GM19035 (cell line): ENCODE measurements at regions not wholly inside any gene's neighbourhood (a gene's known extent, or its start where the extent isn't known, plus 50 kb on each side); places are given as distances from the start of the nearest gene placed in this dataset.

Experiments
- ATAC-seq: cut with Tn5 transposase; IDR thresholded peaks from one replicate; pipeline ENCODE4 v1.9.1; 2021; ENCODE audit not compliant: unreplicated experiment

DNA sequence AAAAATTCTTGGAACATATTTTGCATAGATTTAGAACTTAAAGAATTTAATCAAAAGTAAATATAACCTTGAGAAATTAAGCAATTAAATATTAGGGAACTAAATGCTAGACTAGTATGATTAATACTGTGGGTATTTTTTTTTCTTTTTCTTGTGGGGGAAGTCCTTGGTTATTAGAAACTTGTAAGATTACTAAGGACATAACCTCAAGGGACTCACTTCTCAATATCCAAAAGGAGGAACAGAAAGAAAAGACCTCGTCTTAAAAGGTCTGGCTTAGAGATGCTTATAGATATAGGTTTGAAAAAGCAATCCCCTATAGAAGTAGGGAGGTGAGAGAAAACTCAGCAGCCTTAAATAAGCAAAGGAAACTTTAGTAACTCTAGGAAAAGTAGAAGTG is 368.5 kb downstream of the INSC start:
- ATAC-seq = no peak

DNA sequence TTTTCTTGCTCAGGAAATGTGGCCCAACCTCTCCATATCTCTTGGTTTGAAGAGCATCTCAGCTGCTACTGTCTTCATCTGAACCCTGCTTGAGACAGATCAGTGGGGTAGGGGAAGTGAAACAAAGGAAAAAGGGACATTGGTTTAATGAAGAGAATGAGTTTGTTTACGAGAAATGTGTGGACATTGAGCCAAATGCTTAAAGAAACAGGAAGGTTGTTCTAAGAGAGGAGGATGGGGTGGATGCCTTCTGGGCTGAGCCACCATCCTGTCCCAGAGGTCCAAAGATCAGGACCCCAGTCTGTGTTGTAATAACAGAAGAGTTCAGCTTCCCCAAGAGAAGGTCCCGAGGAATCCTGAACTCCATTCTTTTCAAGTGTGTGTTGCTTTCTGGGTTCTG is 369.7 kb downstream of the INSC start:
- ATAC-seq = no peak

DNA sequence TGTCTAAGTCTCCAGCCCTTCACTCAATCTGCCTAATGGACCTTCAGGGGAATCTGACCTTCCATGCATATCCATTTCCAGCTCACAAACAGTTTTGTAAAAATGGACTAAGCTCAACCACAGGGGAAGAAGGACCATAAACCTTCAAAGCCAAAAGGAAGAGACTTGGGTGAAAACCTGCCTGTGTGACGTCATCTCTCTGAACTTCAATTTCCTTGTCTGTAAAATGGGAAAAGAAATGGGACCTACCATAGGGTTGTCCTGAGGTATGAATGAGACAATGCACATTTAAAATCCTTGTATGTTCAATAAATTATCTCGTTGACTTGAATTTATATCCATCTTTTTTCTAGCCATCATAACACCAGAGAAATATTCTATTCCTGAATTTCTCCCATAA is 370.7 kb downstream of the INSC start:
- no peak for ATAC-seq

DNA sequence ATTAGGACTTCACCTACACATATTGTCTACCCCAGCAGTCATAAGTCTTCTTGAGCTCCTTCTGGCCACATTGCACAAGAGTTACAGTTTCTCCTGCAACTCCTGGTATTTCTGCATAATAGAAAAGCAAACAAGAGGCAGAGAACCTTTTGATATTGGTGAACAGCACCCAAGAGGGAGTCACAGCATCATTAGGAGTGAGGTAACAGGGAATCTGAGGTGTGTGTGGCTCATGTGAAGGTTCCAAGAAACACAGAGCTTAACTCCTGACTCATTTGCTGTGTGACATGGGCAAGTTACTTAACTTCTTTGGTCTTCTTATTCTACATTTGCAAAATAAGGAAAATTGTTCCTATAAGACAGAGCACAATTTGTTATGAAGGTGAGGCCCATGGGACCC is 374.6 kb downstream of the INSC start:
- ATAC-seq = no peak

DNA sequence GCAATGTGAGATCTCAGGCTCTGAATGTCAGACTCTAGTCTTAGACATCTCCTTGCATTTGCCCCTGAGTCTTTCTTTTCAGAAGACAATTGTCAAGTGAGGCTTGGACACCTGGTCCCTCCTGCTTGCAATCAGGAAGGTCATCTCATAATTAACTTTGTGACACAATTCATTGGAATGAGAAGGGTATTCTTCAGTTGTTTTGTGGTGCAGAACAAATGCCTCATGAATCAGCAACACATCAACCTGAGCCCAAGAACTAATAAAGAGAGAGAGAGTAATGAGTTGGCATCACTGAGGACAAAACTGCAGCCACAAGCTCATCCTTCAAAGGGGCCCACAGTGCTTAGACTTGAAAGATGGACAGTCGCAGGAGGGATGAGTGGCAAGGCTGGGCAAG is 375.8 kb downstream of the INSC start:
- no peak for ATAC-seq

DNA sequence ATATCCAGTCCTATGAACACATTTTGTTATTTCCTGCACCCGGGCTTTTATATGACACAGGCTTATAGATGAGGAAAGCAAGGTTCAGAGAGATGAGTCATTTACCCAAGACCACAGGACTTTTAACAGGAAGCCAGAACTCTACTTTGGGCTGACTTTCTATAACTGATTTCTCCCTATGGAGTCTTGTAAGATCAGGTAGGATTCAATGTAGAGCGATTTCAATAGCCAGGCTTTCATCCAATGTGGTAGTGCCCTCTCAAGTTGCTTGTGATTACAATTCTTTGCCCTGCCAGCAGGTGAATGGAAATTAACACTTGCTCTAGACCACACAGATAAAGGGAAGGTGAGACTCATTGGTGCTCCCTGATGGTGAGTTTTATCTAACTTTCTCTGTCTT is 378.3 kb downstream of the INSC start:
- no peak for ATAC-seq

DNA sequence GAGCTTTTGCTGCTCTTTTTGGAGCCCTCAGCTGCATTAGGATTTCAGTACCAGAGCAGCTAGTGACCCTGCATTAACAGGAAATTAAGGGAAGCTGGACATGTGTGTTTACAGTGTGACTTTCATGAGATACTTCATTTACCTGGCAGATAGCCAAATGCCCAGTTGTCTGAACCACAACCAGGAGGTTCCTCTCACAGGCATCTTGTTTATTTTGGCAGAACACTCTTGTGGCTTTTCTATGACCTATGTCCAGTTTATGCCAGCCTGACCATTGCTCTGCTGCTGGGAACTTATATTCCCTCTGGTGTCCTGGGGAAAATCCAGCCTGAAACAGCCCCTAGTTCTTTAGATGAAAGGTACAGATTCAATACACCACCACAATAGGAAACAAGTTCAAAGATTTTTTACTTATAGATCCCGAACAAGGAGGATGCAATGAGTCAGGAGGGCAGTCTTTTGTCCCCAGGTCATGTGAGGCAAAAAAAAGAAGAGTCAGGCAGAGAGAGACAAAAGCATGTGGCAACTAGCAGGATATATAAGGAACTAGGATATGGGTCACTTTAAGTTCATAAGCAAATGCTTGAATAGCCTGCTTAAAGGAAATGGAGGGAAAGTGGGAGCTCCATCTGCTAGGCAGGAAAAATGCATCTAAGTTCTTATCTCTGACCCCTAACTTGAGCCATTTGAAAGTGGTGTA is 379.3 kb downstream of the INSC start:
- no peak for ATAC-seq

DNA sequence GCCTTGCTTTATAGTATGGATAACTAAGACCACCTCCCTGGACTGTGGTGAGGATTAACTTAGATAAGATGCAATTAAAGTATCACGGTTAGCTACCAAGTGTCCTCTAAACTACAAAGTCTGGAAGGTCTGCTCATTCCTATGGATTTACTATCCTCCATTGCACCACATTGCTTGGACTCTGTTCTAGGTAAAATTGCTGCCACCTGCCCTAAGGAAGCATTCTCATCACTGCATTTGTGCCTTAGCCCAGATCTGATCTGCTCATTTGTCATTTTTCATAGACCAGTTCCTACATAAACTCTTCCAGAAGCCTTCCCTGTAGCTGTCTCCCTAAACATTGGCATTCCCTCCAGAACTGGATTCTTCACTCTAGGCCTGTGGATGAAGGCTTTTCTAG is 380.0 kb downstream of the INSC start:
- no peak for ATAC-seq

DNA sequence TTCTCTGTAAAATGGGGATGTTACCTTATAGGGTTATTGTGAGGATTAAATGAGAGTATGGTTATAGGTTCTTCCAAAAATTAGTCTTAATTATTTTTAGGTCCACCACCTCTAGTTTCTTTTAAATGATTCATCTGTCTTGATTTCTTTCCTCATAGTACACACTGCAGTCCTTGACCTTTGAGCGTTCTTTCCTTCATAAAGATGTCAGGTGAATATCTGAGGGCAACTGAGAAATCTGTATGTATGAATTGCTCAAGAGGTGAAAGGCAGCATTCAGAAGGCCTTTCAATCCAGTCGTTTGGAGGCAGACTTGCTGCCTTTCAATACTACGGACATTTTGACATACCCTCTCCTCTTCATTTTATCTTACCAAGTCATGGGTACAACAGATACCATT is 380.7 kb downstream of the INSC start:
- no peak for ATAC-seq

DNA sequence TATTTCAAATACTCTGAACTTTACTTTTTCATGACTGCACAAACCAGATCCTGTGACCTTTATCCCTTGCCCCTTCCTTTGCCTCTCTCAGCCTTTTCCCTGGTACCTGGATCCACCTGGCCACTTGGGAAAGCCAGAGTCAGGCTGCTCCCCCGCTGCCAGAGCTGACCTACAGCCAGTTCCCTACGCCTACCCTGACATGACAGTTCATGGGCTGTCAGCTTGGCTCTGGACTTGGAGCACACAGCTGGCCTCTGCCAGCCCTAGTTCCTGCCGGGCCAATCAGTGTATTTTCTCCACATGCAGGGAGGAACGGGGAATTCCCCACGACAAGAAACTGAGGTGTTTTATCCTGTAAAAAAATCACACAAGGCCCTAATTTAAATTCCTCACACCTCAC is 382.6 kb downstream of the INSC start:
- no peak for ATAC-seq

DNA sequence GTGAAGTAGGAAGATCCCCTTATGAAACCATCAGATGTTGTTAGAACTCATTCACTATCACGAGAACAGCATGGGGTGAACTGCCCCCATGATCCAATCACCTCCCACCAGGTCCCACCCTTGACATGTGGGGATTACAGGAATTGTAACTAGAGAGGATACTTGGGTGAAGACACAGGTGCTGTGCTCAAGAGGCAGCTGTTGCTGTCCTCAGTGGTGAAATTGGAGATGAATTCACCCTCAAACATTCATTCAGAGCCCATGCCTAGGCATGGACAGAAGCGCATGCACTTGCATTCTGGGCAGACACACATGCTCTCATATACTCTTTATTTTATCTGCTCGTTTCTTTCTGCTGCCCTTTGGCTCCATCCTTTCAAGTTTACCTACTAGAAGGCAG is 385.0 kb downstream of the INSC start:
- no peak for ATAC-seq

DNA sequence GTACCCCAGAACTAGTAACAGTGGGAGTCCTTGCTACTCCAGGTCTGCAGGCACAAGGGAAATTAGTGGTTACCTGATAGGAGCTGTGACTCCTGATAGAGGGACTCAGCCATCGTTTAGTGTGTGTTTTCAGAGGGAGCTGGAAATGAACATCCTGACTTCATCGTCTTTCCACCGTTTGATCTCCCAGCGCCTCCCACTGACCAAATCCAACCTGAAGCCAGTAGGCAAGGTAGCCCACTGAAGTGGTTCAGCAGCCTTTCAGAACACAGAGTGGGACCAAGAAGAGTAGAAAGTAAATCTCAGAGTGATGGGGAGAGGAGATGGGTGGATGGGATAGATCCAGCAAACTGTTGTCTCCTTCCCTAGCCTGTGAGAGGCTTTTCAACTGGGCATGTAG is 385.9 kb downstream of the INSC start:
- ATAC-seq = no peak

DNA sequence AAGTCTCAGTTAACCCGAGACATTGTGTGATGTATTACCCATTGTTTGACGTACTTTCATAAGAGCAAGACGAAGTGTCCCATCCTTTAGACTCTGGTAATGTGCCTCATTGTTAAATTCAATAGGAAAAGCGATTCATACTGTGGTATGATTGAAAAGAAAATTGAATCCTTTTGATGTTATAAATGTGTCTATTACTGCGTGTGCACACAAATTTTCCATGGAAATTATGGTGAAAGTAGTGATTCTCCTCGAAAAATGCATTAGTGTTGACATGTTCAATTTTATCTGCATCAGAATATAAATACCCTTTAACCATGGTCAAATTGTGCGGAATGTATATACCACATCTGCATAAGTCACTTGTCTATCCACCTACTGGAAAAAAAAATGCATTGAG is 386.8 kb downstream of the INSC start:
- ATAC-seq = no peak

DNA sequence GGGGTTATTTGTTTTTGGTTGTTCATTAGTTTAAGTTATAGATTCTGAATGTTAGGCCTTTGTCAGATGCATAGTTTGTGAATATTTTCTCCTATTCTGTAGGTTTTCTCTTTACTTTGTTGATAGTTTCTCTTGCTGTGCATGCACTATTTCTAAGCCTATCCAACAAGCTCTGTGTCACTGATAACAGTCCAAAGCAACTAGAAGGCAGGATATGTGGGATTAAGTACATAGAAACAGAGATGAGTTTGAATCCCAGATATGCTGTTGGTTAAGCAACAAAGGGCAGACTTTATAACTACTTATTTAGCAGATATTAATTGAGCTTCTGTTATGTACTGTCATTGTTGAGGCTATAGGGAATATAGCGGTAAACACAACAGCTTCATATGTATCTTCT is 390.4 kb downstream of the INSC start:
- ATAC-seq = no peak

DNA sequence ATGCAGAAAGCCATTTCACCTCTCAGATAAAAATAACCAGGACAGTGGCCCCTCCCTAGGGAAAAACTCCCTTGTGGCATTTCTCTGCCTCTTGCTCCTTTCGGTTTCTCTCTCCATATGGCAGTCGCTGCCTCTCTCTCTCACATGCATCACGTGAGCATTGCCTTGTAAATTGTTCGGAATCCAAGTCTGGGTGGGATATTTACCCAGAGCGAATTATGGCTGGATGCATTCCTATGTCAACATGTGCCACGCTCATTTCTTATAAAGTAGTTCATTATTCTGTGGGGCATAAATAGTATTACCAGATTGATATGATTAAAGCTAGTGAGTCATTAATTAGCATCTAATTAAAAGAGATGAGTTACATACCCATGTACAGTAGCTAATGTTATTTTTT is 392.9 kb downstream of the INSC start:
- no peak for ATAC-seq

DNA sequence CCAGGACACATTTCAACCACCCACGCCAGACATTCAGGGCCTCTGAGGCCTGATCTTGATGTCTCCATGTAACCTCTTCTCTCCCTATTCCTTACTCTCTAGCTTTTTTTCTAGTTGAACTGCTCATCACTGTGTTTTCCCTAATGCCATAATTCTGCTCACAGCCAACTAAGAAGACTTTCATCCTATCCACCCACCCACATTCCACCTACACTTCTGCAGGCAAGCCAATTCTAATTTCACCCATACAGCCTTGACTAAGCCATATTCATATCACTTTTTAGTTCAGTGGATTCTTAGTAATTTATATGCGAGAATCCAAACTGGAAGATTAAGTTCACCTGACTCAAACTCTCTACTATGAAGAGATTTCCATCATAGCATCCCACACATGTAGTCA is 394.4 kb downstream of the INSC start:
- ATAC-seq = no peak

DNA sequence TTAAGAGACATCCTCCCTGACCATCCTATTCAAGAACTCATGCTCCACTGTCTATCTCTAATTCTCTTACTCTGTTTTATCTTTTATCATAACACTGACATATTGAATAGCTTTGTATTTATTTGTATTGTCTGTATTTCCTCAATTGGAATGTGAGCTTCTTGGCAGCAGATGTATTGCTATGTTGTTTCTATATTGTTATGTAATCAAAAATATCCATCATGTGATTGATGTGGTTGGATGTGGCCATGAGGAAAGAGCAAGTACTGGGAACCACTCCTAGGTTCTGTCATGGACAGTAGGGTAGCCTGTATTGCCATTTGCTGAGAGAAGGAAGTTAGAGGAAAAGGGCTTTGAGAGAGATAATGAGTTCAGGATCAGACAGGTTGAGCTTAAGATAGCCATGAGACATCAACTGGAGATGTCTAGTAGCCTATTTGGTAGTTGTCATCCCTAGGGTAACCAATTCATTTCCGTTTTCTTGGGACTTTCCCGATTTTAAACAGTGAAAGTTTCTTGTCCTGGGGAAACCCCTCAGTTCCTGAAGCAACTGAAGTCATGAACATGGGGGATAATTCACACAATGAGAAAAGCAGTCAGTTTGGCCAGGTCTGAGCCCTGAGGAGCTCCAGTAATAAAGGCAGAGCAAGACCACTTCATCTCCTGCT is 404.5 kb downstream of the INSC start:
- no peak for ATAC-seq

DNA sequence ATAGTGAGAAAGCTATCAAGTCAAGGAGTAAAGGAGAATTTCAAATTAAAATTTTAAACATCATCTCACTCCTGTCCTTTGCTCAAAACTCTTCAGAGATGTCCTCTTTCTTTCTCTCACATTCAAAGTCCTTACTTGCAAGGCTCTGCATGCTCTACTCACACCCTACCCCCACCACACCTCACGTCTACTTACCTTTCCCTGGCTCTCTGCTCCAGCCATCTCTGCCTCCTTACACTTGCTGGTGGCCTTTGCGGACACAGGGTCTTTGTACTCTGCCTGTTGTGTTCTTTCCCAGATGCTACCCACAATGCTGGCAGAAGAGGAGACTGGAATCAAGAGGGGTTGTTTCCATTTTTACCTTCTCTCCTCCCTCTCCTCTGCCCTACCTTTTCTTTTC is 405.2 kb downstream of the INSC start:
- ATAC-seq = no peak

DNA sequence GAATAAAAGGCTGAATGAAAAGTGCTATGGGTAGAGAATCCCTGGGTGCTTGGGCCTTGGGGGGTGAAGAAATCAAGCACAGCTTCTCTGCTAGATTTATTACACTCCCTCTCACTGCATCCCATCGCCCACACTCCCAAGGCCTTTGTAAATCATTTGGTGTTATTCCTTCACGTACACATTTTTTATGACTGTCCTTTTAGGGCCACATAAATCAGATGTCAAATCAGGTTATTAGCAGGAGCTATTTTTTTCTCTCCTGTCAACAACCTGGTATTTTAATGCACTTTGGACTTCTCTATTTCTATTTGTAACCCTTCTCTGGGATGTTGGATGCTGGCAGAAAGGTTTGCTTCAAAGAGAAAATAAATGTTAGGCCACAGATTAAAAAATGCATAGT is 408.8 kb downstream of the INSC start:
- ATAC-seq = no peak

DNA sequence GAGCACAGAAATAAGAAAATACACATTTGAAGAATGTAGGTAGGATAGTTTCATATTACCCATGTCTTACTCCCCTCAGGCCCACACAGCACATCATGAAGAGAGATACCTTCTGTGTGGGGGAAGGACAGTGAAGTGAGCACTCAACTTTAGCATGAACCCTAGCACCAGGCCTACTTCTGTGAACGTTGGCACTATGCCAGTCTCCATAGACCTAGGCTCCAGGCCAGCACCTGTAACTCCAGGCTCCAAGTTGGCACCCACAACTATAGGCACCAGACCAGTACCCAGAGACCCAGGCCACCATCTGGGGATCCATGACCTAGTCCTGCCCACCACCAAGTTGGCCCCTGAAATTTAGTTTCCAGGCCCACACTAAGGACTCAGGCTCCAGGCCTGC is 410.9 kb downstream of the INSC start:
- no peak for ATAC-seq

DNA sequence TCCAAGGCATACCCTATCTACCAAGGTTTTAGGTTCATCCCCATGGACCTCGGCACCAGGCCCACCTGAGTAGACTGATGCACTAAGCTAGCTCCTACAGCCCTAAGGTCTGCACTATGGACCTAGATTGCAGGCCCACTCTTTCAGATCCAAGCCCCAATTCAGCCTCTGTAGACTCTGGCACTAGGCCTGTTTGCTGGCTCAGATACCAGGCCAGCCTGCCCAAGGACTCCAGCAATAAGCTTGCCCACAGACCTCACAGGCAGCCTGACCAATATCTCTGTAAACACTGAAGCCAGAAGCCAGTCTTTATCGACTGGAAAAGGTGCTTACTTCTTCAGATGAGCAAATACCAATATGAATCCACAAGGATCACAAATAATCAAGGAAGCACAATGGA is 411.3 kb downstream of the INSC start:
- no peak for ATAC-seq

DNA sequence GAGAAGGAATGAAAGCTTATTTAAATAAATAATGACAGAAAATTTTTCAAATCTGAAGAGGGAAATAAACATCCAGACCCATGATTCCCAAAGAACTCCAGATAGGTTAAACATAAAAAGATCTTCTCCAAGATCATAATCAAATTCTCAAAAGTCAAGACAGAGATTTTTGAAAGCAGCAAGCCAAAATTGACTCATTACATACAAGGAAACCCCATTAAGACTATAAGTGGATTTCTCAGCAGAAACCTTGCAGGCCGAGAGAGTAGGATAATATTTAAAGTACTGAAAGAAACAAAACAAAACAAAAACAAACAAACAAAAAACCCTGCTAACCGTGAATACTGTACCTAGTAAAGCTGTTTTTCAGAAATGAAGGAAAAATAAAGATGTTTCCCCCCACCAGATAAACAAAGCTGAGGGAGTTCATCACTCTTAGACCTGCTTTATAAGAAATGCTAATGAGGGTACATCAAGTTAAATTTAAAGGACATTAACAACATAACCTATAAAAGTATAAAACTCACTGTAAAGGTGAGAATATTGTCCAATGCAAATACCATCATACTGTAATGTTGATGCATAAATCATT is 412.2 kb downstream of the INSC start:
- ATAC-seq = no peak

DNA sequence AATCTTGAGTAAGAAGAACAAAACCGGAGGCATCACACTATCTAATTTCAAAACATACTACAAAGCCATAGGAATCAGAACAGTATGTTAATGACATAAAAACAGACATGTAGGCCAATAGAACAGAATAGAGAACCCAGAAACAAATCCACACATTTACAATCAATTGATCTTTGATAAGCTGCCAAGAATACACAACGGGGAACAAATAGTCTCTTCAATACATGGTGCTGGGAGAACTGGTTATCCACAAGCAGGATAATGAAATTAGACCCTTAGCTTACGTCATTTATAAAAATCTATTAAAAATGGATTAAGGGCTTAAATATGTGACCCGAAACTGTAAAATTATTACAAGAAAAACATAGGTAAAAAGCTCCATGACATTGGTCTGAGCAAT is 417.7 kb downstream of the INSC start:
- ATAC-seq = no peak
